ENCODE measurements at regions not wholly inside any gene's neighbourhood (a gene's known extent, or its start where the extent isn't known, plus 50 kb on each side); places are given as distances from the start of the nearest gene placed in this dataset.

DNA sequence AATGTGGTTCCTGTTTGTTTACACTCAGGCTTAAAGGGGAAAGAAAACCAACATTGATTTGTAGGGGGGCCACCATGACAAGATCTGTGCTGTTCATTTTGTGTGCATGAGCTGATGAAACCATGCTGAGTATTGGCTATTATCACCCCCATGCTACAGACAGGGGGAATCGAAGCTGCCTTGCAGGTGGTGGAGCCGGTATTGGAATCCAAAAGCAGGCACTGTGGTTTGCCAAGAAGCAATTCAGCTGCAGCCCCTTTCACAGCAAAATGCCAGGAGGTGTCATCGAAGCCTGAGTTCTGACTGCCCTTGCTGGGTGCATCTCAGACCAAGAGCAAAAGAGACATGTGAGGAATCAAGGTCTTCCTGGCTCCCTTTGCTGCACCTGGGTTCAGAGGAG is 221.9 kb downstream of the UXS1 start:
- FAIRE-seq (no peak), DNase-seq (no peak)
- TF ChIP-seq CTCF (IDR thresholded peaks at IDR 0.05; ENCODE audit: borderline replicate concordance, extremely low read depth, insufficient read depth): no peak
- peaks cover 0 to 5% (median 0%) of the 10 kb centered on the region in 3 donors for H3K4me1 ChIP-seq (ENCODE audit: control insufficient read depth in 2 of 3, insufficient read depth in 2 of 3, low read depth in 1 of 3, low read length in 3 of 3)
- no peak overlapping the region for H3K4me3 ChIP-seq (ENCODE audit: low read length in 3 of 3)
- H3K27me3 ChIP-seq (ENCODE audit: control insufficient read depth, insufficient read depth, low read length): no peaks in the 10 kb centered on the region
- H3K36me3 ChIP-seq (ENCODE audit: control insufficient read depth in 2 of 3, insufficient read depth in 3 of 3, low read length in 3 of 3): no peaks in the 10 kb centered on the region
- H3K9me3 ChIP-seq (ENCODE audit: control insufficient read depth in 2 of 3, insufficient read depth in 1 of 3, low read length in 3 of 3): peaks cover 0 to 6% (median 1%) of the 10 kb centered on the region in 3 donors
- intact Hi-C loops (cut with DNase I): no loop called here
- H3K9ac ChIP-seq (ENCODE audit: low read length in 3 of 3): no peak overlapping the region
- H3K27ac ChIP-seq (ENCODE audit: low read depth in 2 of 2, low read length in 2 of 2): no peak overlapping the region

DNA sequence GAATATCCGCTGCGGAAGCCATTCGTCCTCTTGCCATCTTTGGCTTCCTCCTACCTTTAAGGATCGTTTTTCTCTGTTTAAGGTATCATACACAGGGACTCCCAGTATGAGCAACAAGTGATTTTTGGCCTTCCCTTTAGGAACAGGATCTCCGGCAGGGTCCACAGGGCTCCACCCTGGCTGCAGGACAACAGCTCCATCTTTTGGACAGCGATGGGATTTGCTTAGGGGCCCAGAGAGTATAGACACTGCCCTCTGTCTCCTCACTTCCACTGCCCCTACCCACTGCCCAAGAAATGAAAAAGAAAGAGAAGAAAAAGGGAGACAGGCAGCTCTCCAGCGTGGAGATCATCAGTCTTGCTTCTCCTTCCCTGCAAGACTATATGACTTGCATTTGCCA is 224.5 kb downstream of the UXS1 start:
- peaks cover 0 to 5% (median 0%) of the 10 kb centered on the region in 3 donors for H3K4me1 ChIP-seq (ENCODE audit: control insufficient read depth in 2 of 3, insufficient read depth in 2 of 3, low read depth in 1 of 3, low read length in 3 of 3)
- no peaks in the 10 kb centered on the region for H3K27me3 ChIP-seq (ENCODE audit: control insufficient read depth, insufficient read depth, low read length)
- no peak for FAIRE-seq
- peaks cover 0 to 6% (median 0%) of the 10 kb centered on the region in 3 donors for H3K9me3 ChIP-seq (ENCODE audit: control insufficient read depth in 2 of 3, insufficient read depth in 1 of 3, low read length in 3 of 3)
- no peak overlapping the region for H3K9ac ChIP-seq (ENCODE audit: low read length in 3 of 3)
- H3K36me3 ChIP-seq (ENCODE audit: control insufficient read depth in 2 of 3, insufficient read depth in 3 of 3, low read length in 3 of 3): no peaks in the 10 kb centered on the region
- intact Hi-C loops (cut with DNase I): no loop called here
- no peak overlapping the region for H3K27ac ChIP-seq (ENCODE audit: low read depth in 2 of 2, low read length in 2 of 2)
- no peak for TF ChIP-seq CTCF (IDR thresholded peaks at IDR 0.05; ENCODE audit: borderline replicate concordance, extremely low read depth, insufficient read depth)
- DNase-seq: no peak
- H3K4me3 ChIP-seq (ENCODE audit: low read length in 3 of 3): no peak overlapping the region

- no peaks in the 10 kb centered on the region for H3K9me3 ChIP-seq (ENCODE audit: control insufficient read depth in 2 of 3, insufficient read depth in 1 of 3, low read length in 3 of 3)
- no peak for TF ChIP-seq CTCF (IDR thresholded peaks at IDR 0.05; ENCODE audit: borderline replicate concordance, extremely low read depth, insufficient read depth)
- DNase-seq (no peak), FAIRE-seq (no peak)
- H3K36me3 ChIP-seq (ENCODE audit: control insufficient read depth in 2 of 3, insufficient read depth in 3 of 3, low read length in 3 of 3): no peaks in the 10 kb centered on the region
- H3K9ac ChIP-seq (ENCODE audit: low read length in 3 of 3): no peak overlapping the region
- H3K27me3 ChIP-seq (ENCODE audit: control insufficient read depth, insufficient read depth, low read length): no peaks in the 10 kb centered on the region
- no peak overlapping the region for H3K4me3 ChIP-seq (ENCODE audit: low read length in 3 of 3)
- intact Hi-C loops (cut with DNase I): no loop called here
- H3K27ac ChIP-seq (ENCODE audit: low read depth in 2 of 2, low read length in 2 of 2): no peak overlapping the region
- no peaks in the 10 kb centered on the region for H3K4me1 ChIP-seq (ENCODE audit: control insufficient read depth in 2 of 3, insufficient read depth in 2 of 3, low read depth in 1 of 3, low read length in 3 of 3)
Measured at GRCh38 chr2:105962221-105962620, 217.5 kb downstream of the NCK2 start.

GRCh38 chr2:105961599-105962146 is 217.0 kb downstream of the NCK2 start:
- no peak overlapping the region for H3K4me3 ChIP-seq (ENCODE audit: low read length in 3 of 3)
- DNase-seq: no peak
- TF ChIP-seq CTCF (IDR thresholded peaks at IDR 0.05; ENCODE audit: borderline replicate concordance, extremely low read depth, insufficient read depth): no peak
- H3K4me1 ChIP-seq (ENCODE audit: control insufficient read depth in 2 of 3, insufficient read depth in 2 of 3, low read depth in 1 of 3, low read length in 3 of 3): no peaks in the 10 kb centered on the region
- no peak overlapping the region for H3K27ac ChIP-seq (ENCODE audit: low read depth in 2 of 2, low read length in 2 of 2)
- no peak for FAIRE-seq
- H3K9ac ChIP-seq (ENCODE audit: low read length in 3 of 3): no peak overlapping the region
- no peaks in the 10 kb centered on the region for H3K27me3 ChIP-seq (ENCODE audit: control insufficient read depth, insufficient read depth, low read length)
- intact Hi-C loops (cut with DNase I): no loop called here
- no peaks in the 10 kb centered on the region for H3K9me3 ChIP-seq (ENCODE audit: control insufficient read depth in 2 of 3, insufficient read depth in 1 of 3, low read length in 3 of 3)
- no peaks in the 10 kb centered on the region for H3K36me3 ChIP-seq (ENCODE audit: control insufficient read depth in 2 of 3, insufficient read depth in 3 of 3, low read length in 3 of 3)

All from kidney (tissue), 13 donors.